NB4 (cell line): ENCODE measurements at regions not wholly inside any gene's neighbourhood (a gene's known extent, or its start where the extent isn't known, plus 50 kb on each side); places are given as distances from the start of the nearest gene placed in this dataset.

Experiments
- CTCF ChIP-seq: IDR thresholded peaks from one replicate; pipeline ENCODE4 v1.5.1; 2012; ENCODE audit warnings: low read depth, low read length
- TF ChIP-seq, protein P1 (sequence below): IDR thresholded peaks from 2 replicates; pipeline ENCODE4 v1.6.1; 2011; ENCODE audit warnings: low read depth, low read length

DNA sequence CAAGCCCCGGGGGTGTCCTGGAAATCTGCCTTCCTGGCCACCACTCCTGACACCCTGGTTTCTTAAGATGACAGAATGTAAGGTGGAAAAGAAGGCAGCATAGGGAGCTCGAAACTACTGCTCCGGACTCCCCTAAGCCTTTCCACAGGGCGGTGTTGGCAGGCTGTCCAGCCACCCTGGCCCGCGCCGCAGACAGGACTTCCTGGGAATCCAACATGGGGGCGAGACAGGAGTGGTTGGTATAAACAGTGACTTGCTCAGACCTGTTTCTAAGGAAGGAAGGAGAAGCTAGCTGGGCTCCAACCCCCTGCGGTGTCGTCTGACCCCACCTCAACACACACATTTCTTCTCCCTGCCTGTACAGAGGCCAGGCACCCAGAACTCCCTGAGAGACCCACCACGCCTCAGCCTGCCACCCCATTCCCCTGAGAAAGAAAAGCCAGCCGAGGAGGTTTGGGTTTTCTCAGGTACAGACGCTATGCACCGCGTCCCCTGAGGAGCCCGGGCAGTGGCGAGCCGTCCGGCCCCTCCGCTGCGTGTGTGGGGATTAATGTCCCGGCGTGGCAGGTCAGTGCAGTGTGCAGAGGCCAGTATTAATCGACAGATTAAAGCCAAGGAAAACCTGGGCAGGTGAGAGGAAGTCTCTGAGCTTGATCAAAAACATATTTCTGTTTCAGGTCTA, 349.6 kb upstream of the MKI67 start:
- TF ChIP-seq, protein P1, sequence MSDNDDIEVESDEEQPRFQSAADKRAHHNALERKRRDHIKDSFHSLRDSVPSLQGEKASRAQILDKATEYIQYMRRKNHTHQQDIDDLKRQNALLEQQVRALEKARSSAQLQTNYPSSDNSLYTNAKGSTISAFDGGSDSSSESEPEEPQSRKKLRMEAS = no peak
- no peak for TF ChIP-seq CTCF
